ENCODE measurements at regions not wholly inside any gene's neighbourhood (a gene's known extent, or its start where the extent isn't known, plus 50 kb on each side); places are given as distances from the start of the nearest gene placed in this dataset.

- no peak overlapping the region for H3K27ac Mint-ChIP-seq
- H3K36me3 Mint-ChIP-seq: no peaks in the 10 kb centered on the region
- CTCF ChIA-PET: no interaction called here
- intact Hi-C loops (cut with micrococcal nuclease): no loop called here
- no peak for DNase-seq
- H3K27me3 Mint-ChIP-seq: peaks cover 25% of the 10 kb centered on the region
- POLR2A ChIA-PET: no interaction called here
- no peak overlapping the region for H3K4me3 Mint-ChIP-seq
- no peaks in the 10 kb centered on the region for H3K9me3 Mint-ChIP-seq
- H3K4me1 Mint-ChIP-seq (ENCODE audit: low read depth): no peaks in the 10 kb centered on the region
These were observed 372.5 kb upstream of the B3GAT1 start for GRCh38 chr11:134784568-134784967.

GRCh38 chr11:134784046-134784445, 372.0 kb upstream of the B3GAT1 start:
- H3K4me1 Mint-ChIP-seq (ENCODE audit: low read depth): no peaks in the 10 kb centered on the region
- ChIA-PET CTCF (interaction anchor here (0.7 kb wide), 1 partner anchor 11 kb away, joined by 3 read pairs; no protein-coding TSS in a partner anchor), POLR2A (no interaction called here)
- H3K4me3 Mint-ChIP-seq: no peak overlapping the region
- H3K9me3 Mint-ChIP-seq: no peaks in the 10 kb centered on the region
- no peak for DNase-seq
- H3K27ac Mint-ChIP-seq: no peak overlapping the region
- H3K36me3 Mint-ChIP-seq: no peaks in the 10 kb centered on the region
- H3K27me3 Mint-ChIP-seq: peaks cover 29% of the 10 kb centered on the region
- intact Hi-C loops (cut with micrococcal nuclease): no loop called here

- no peaks in the 10 kb centered on the region for H3K36me3 Mint-ChIP-seq
- H3K4me1 Mint-ChIP-seq (ENCODE audit: low read depth): no peaks in the 10 kb centered on the region
- no peak overlapping the region for H3K27ac Mint-ChIP-seq
- CTCF ChIA-PET: no interaction called here
- H3K9me3 Mint-ChIP-seq: no peaks in the 10 kb centered on the region
- peaks cover 29% of the 10 kb centered on the region for H3K27me3 Mint-ChIP-seq
- no peak overlapping the region for H3K4me3 Mint-ChIP-seq
- intact Hi-C loops (cut with micrococcal nuclease): no loop called here
- POLR2A ChIA-PET: no interaction called here
- DNase-seq: no peak
These were observed 371.2 kb upstream of the B3GAT1 start for GRCh38 chr11:134783234-134783633.

- intact Hi-C loops (cut with micrococcal nuclease): no loop called here
- no peaks in the 10 kb centered on the region for H3K9me3 Mint-ChIP-seq
- ChIA-PET POLR2A (no interaction called here), CTCF (no interaction called here)
- no peaks in the 10 kb centered on the region for H3K36me3 Mint-ChIP-seq
- H3K27ac Mint-ChIP-seq: no peak overlapping the region
- no peaks in the 10 kb centered on the region for H3K4me1 Mint-ChIP-seq (ENCODE audit: low read depth)
- peaks cover 24% of the 10 kb centered on the region for H3K27me3 Mint-ChIP-seq
- no peak overlapping the region for H3K4me3 Mint-ChIP-seq
- no peak for DNase-seq
These were observed 369.4 kb upstream of the B3GAT1 start for GRCh38 chr11:134781380-134781866.

GRCh38 chr11:134780486-134781147, 368.6 kb upstream of the B3GAT1 start:
- ChIA-PET POLR2A (no interaction called here), CTCF (no interaction called here)
- Mint-ChIP-seq H3K27ac (no peak overlapping the region), H3K36me3 (no peaks in the 10 kb centered on the region), H3K4me1 (ENCODE audit: low read depth) (no peaks in the 10 kb centered on the region), H3K9me3 (no peaks in the 10 kb centered on the region), H3K4me3 (no peak overlapping the region), H3K27me3 (peaks cover 21% of the 10 kb centered on the region)
- no peak for DNase-seq
- intact Hi-C loops (cut with micrococcal nuclease): no loop called here

- Mint-ChIP-seq H3K27ac (no peak overlapping the region), H3K4me1 (ENCODE audit: low read depth) (no peaks in the 10 kb centered on the region), H3K36me3 (no peaks in the 10 kb centered on the region), H3K9me3 (no peaks in the 10 kb centered on the region), H3K27me3 (peaks cover 20% of the 10 kb centered on the region), H3K4me3 (no peak overlapping the region)
- DNase-seq: no peak
- POLR2A ChIA-PET: no interaction called here
- intact Hi-C loops (cut with micrococcal nuclease): no loop called here
- CTCF ChIA-PET: no interaction called here
These were observed 367.1 kb upstream of the B3GAT1 start for GRCh38 chr11:134779179-134779578.

- H3K9me3 Mint-ChIP-seq: peaks cover 25% of the 10 kb centered on the region
- ChIA-PET POLR2A (no interaction called here), CTCF (no interaction called here)
- intact Hi-C loops (cut with micrococcal nuclease): no loop called here
- DNase-seq: no peak
- H3K36me3 Mint-ChIP-seq: peaks cover 2% of the 10 kb centered on the region
- H3K27ac Mint-ChIP-seq: no peak overlapping the region
- no peaks in the 10 kb centered on the region for H3K4me1 Mint-ChIP-seq (ENCODE audit: low read depth)
- H3K4me3 Mint-ChIP-seq: no peak overlapping the region
- peaks cover 9% of the 10 kb centered on the region for H3K27me3 Mint-ChIP-seq
These were observed 356.4 kb upstream of the B3GAT1 start for GRCh38 chr11:134768463-134768862.

GRCh38 chr11:134765565-134765964, 353.5 kb upstream of the B3GAT1 start:
- H3K27ac Mint-ChIP-seq: no peak overlapping the region
- POLR2A ChIA-PET: no interaction called here
- H3K4me3 Mint-ChIP-seq: no peak overlapping the region
- CTCF ChIA-PET: no interaction called here
- H3K36me3 Mint-ChIP-seq: peaks cover 2% of the 10 kb centered on the region
- peaks cover 12% of the 10 kb centered on the region for H3K27me3 Mint-ChIP-seq
- intact Hi-C loops (cut with micrococcal nuclease): no loop called here
- H3K4me1 Mint-ChIP-seq (ENCODE audit: low read depth): no peaks in the 10 kb centered on the region
- no peak for DNase-seq
- peaks cover 14% of the 10 kb centered on the region for H3K9me3 Mint-ChIP-seq

- no peak overlapping the region for H3K4me3 Mint-ChIP-seq
- H3K36me3 Mint-ChIP-seq: peaks cover 2% of the 10 kb centered on the region
- H3K9me3 Mint-ChIP-seq: peaks cover 14% of the 10 kb centered on the region
- H3K27ac Mint-ChIP-seq: no peak overlapping the region
- ChIA-PET CTCF (no interaction called here), POLR2A (no interaction called here)
- no peak for DNase-seq
- intact Hi-C loops (cut with micrococcal nuclease): no loop called here
- no peaks in the 10 kb centered on the region for H3K4me1 Mint-ChIP-seq (ENCODE audit: low read depth)
- peaks cover 12% of the 10 kb centered on the region for H3K27me3 Mint-ChIP-seq
These were observed 352.9 kb upstream of the B3GAT1 start for GRCh38 chr11:134764966-134765365.

- no peak overlapping the region for H3K4me3 Mint-ChIP-seq
- intact Hi-C loops (cut with micrococcal nuclease): no loop called here
- no peak overlapping the region for H3K27ac Mint-ChIP-seq
- ChIA-PET CTCF (no interaction called here), POLR2A (no interaction called here)
- H3K9me3 Mint-ChIP-seq: peaks cover 14% of the 10 kb centered on the region
- DNase-seq: no peak
- peaks cover 2% of the 10 kb centered on the region for H3K36me3 Mint-ChIP-seq
- H3K27me3 Mint-ChIP-seq: peaks cover 12% of the 10 kb centered on the region
- H3K4me1 Mint-ChIP-seq (ENCODE audit: low read depth): no peaks in the 10 kb centered on the region
These were observed 352.3 kb upstream of the B3GAT1 start for GRCh38 chr11:134764367-134764766.

- H3K4me1 Mint-ChIP-seq (ENCODE audit: low read depth): no peaks in the 10 kb centered on the region
- no peak overlapping the region for H3K27ac Mint-ChIP-seq
- no peak overlapping the region for H3K4me3 Mint-ChIP-seq
- H3K27me3 Mint-ChIP-seq: peaks cover 12% of the 10 kb centered on the region
- CTCF ChIA-PET: no interaction called here
- intact Hi-C loops (cut with micrococcal nuclease): no loop called here
- POLR2A ChIA-PET: no interaction called here
- peaks cover 3% of the 10 kb centered on the region for H3K9me3 Mint-ChIP-seq
- no peak for DNase-seq
- peaks cover 2% of the 10 kb centered on the region for H3K36me3 Mint-ChIP-seq
These were observed 351.0 kb upstream of the B3GAT1 start for GRCh38 chr11:134763030-134763388.

- H3K27me3 Mint-ChIP-seq: peaks cover 12% of the 10 kb centered on the region
- intact Hi-C loops (cut with micrococcal nuclease): no loop called here
- H3K9me3 Mint-ChIP-seq: peaks cover 3% of the 10 kb centered on the region
- ChIA-PET CTCF (no interaction called here), POLR2A (no interaction called here)
- no peak overlapping the region for H3K4me3 Mint-ChIP-seq
- no peak overlapping the region for H3K27ac Mint-ChIP-seq
- peaks cover 2% of the 10 kb centered on the region for H3K36me3 Mint-ChIP-seq
- no peak for DNase-seq
- no peaks in the 10 kb centered on the region for H3K4me1 Mint-ChIP-seq (ENCODE audit: low read depth)
These were observed 350.4 kb upstream of the B3GAT1 start for GRCh38 chr11:134762248-134763029.

- H3K36me3 Mint-ChIP-seq: peaks cover under 1% of the 10 kb centered on the region
- H3K9me3 Mint-ChIP-seq: peaks cover under 1% of the 10 kb centered on the region
- no peak overlapping the region for H3K27ac Mint-ChIP-seq
- intact Hi-C loops (cut with micrococcal nuclease): no loop called here
- DNase-seq: no peak
- no peaks in the 10 kb centered on the region for H3K4me1 Mint-ChIP-seq (ENCODE audit: low read depth)
- H3K27me3 Mint-ChIP-seq: peaks cover 10% of the 10 kb centered on the region
- ChIA-PET CTCF (no interaction called here), POLR2A (no interaction called here)
- no peak overlapping the region for H3K4me3 Mint-ChIP-seq
These were observed 349.8 kb upstream of the B3GAT1 start for GRCh38 chr11:134761926-134762247.

All from activated CD4-positive, alpha-beta memory T cell treated with anti-CD3 and anti-CD28 coated beads for 36 hours (primary cell).